ENCODE measurements at regions not wholly inside any gene's neighbourhood (a gene's known extent, or its start where the extent isn't known, plus 50 kb on each side); places are given as distances from the start of the nearest gene placed in this dataset.

DNA sequence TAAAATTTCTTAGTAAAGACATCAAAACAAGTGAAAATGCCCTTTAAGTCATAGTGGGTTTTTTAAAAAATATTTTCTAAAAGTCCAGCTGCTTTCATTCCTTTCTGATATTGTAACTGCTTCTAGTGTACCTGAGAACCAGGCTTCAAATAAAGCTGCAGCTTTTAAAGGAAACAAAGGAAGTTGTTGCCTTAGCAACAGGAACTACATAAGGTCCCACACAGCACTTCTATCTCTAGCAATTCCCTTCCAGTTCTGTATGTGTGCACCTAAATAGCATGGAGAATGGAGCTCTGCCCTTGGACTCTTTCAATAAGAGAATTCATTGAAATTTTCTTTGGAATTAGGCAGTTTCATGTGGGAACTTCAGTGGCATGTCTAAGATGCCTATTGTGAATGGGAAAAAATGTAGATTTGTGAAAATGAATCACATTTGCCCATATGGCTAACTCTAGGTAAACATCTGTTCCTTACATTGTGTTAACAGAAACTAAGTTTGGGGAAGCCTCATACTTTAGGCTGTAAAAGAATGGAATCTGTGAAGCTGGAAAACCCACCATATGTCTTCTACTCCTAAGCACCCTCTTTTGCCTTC is 206.4 kb downstream of the KIF2B start:
- peaks cover 7% of the 10 kb centered on the region for H3K9me3 Mint-ChIP-seq
- no peaks in the 10 kb centered on the region for H3K36me3 Mint-ChIP-seq (ENCODE audit: low read depth)
- H3K4me3 Mint-ChIP-seq: no peak overlapping the region
- H3K4me1 Mint-ChIP-seq: no peaks in the 10 kb centered on the region
- no peak for DNase-seq
- H3K27me3 Mint-ChIP-seq: no peaks in the 10 kb centered on the region
- CTCF ChIA-PET: no interaction called here
- POLR2A ChIA-PET: no interaction called here
- H3K27ac Mint-ChIP-seq: no peak overlapping the region

DNA sequence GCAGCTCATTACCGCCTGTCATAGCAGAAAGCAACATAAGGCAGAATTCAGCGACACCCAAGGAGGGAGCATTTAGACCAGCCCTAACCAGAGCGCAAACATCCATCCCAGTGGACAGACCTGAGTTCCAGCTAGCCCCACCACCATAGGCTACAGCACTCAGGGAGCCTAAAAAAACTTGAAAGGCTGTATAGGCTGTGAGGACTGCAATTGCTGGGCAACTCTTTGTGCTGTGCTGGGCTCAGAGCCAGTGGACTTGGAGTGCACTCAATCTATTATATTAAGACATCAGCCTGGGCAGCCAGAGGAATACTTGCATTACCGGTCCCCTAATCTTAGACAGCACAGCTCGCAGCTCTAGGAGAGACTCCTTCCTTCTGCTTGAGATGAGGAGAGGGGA is 207.3 kb downstream of the KIF2B start:
- Mint-ChIP-seq H3K36me3 (ENCODE audit: low read depth) (no peaks in the 10 kb centered on the region), H3K4me1 (no peaks in the 10 kb centered on the region), H3K9me3 (peaks cover 11% of the 10 kb centered on the region), H3K27ac (no peak overlapping the region), H3K27me3 (no peaks in the 10 kb centered on the region), H3K4me3 (no peak overlapping the region)
- POLR2A ChIA-PET: no interaction called here
- CTCF ChIA-PET: no interaction called here
- DNase-seq: no peak

DNA sequence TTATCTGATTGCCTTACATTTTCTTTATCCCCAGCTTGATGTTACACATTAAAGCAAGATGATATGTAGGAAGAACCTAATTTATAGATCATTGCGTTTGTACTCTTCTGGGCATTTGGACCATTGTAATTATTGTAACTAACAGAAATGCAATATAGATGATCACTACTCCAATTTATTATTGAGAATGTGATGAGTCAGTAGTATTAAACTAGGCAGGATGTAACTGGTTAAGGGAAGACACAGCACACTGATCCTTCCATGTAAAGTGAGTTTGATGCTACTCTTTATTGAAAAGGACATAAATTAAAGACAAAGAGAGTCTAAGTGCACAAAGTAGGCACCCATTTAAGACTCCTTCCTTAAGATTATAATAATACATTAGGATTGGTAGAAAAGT is 223.8 kb downstream of the KIF2B start:
- no peaks in the 10 kb centered on the region for H3K4me1 Mint-ChIP-seq
- POLR2A ChIA-PET: no interaction called here
- no peak overlapping the region for H3K27ac Mint-ChIP-seq
- CTCF ChIA-PET: no interaction called here
- H3K27me3 Mint-ChIP-seq: no peaks in the 10 kb centered on the region
- H3K9me3 Mint-ChIP-seq: peaks cover 14% of the 10 kb centered on the region
- no peak for DNase-seq
- H3K36me3 Mint-ChIP-seq (ENCODE audit: low read depth): no peaks in the 10 kb centered on the region
- H3K4me3 Mint-ChIP-seq: no peak overlapping the region

DNA sequence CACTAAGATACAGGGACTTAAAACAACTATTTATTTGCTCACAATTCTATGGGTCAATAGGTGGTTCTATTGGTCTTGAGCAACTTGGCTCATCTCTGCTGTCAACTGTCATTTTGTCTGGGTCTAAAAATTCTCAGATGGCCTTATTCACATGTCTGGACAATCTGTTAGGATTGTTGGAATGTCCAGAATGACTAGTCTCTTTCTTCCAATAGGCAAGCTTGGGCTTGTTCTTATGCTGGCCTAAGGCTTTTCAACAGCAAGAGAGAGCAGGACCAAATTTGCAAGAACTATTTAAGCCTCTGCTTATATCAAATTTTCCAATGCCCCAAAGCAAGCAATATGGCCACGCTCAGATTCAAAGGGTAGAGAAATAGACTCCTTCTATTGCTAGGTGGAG is 240.9 kb downstream of the KIF2B start:
- no peak overlapping the region for H3K4me3 Mint-ChIP-seq
- H3K4me1 Mint-ChIP-seq: no peaks in the 10 kb centered on the region
- H3K36me3 Mint-ChIP-seq (ENCODE audit: low read depth): no peaks in the 10 kb centered on the region
- no peaks in the 10 kb centered on the region for H3K27me3 Mint-ChIP-seq
- H3K27ac Mint-ChIP-seq: no peak overlapping the region
- DNase-seq: no peak
- ChIA-PET POLR2A (no interaction called here), CTCF (no interaction called here)
- H3K9me3 Mint-ChIP-seq: peaks cover 12% of the 10 kb centered on the region

DNA sequence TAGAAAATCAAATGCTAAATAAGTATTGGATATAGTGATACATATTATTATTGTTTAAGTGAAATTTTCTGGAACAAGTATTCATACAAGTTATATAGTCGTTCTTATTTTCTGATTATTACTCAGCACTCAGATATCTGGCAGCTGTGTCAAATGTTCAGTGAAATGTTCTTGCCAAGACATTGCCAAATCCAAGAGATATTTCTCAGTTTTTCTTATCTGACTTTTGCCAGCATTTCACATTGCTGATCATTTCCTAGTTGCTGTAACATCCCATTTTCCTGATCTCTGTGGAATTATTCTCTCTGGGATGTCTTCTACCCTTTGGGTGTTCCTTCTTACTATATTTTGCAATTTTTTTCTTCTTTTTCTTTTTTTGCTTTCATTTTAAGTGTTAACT is 262.3 kb downstream of the KIF2B start:
- peaks cover 7% of the 10 kb centered on the region for H3K9me3 Mint-ChIP-seq

DNA sequence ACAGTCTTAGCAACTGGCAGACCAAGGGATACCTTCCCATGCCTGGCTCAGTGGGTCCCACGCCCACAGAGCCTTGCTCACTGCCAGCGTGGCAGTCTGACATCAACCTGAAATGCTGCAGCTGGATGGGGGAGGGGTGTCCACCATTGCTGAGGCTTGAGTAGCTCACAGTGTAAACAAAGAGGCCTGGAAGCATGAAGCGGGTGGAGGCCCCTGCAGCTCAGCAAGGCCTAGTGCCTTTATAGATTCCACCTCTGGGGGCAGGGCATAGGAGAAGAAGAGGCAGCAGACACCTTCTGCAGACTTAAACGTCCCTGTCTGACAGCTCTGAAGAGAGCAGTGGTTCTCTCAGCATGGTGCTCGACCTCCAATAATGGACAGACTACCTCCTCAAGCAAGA is 263.2 kb downstream of the KIF2B start:
- H3K36me3 Mint-ChIP-seq (ENCODE audit: low read depth): no peaks in the 10 kb centered on the region
- peaks cover 7% of the 10 kb centered on the region for H3K9me3 Mint-ChIP-seq
- POLR2A ChIA-PET: no interaction called here
- H3K27ac Mint-ChIP-seq: no peak overlapping the region
- H3K4me1 Mint-ChIP-seq: no peaks in the 10 kb centered on the region
- no peak for DNase-seq
- no peak overlapping the region for H3K4me3 Mint-ChIP-seq
- no peaks in the 10 kb centered on the region for H3K27me3 Mint-ChIP-seq
- CTCF ChIA-PET: no interaction called here

More for the DNA sequence above, 262.3 kb downstream of the KIF2B start:
- Mint-ChIP-seq H3K4me1 (no peaks in the 10 kb centered on the region), H3K4me3 (no peak overlapping the region), H3K27me3 (no peaks in the 10 kb centered on the region), H3K36me3 (ENCODE audit: low read depth) (no peaks in the 10 kb centered on the region), H3K27ac (no peak overlapping the region)
- no peak for DNase-seq
- ChIA-PET POLR2A (no interaction called here), CTCF (no interaction called here)

DNA sequence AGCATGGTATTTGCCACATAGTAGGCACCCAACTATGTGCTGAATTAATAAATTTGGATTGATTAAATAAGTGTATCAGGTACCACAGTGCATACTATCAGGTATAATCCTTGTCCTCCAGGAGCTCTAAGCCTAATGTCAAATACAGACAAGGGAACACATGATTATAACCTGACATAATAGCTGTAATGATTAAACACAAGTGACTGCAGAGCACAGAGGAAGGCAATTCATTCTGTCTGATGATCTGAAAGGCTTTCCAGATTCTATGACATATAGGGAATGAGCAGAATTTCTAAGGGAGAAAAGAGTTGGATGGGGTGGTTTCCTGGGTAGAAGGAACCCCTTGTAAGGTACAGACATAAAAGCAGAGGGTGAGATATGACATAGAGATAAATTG is 273.5 kb downstream of the KIF2B start:
- no peak for DNase-seq
- ChIA-PET POLR2A (no interaction called here), CTCF (no interaction called here)
- no peaks in the 10 kb centered on the region for H3K36me3 Mint-ChIP-seq (ENCODE audit: low read depth)
- no peaks in the 10 kb centered on the region for H3K4me1 Mint-ChIP-seq
- no peak overlapping the region for H3K4me3 Mint-ChIP-seq
- peaks cover 7% of the 10 kb centered on the region for H3K9me3 Mint-ChIP-seq
- H3K27ac Mint-ChIP-seq: no peak overlapping the region
- H3K27me3 Mint-ChIP-seq: no peaks in the 10 kb centered on the region

DNA sequence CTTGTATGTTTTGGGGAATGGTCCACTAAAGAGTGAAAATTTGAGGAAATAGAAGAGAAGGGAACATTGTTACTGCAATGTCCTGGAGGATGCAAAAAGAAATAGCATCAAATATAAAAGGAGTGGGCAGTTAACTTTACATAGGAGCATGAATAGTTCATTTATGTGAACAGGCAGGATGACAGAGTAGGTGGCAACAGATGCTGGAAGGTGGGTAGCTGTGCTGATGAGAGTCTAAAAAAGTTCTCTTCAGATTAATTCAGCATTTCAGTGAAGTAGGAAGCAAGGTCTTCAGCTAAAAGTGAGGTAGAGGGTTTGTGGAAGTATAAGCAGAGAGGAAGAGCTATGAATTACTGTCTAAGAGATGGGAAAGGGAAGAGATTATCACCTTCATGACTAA is 276.5 kb downstream of the KIF2B start:
- no peak overlapping the region for H3K27ac Mint-ChIP-seq
- POLR2A ChIA-PET: no interaction called here
- no peaks in the 10 kb centered on the region for H3K4me1 Mint-ChIP-seq
- CTCF ChIA-PET: no interaction called here
- peaks cover 11% of the 10 kb centered on the region for H3K9me3 Mint-ChIP-seq
- no peaks in the 10 kb centered on the region for H3K36me3 Mint-ChIP-seq (ENCODE audit: low read depth)
- no peak overlapping the region for H3K4me3 Mint-ChIP-seq
- no peak for DNase-seq
- H3K27me3 Mint-ChIP-seq: no peaks in the 10 kb centered on the region

DNA sequence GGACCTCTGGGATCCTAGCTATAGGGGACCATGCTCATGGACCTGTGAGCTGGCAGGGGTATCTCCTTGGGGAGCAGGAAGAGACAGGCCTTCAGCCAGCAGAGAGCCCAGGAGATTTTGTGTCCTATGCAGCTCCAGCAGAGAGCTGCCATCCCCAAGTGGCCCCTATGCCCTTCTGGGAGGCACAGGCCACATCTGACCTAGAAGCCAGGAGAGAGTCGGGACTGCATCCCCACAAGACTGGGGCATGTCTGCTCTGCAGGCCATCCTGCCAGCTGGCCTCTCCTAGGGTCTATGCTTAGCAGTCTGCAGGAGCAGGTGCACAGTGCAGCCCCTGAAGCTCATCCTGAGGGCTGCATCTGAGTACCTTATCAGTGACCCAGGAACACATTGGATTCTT is 279.5 kb downstream of the KIF2B start:
- Mint-ChIP-seq H3K36me3 (ENCODE audit: low read depth) (no peaks in the 10 kb centered on the region), H3K4me3 (no peak overlapping the region), H3K9me3 (peaks cover 18% of the 10 kb centered on the region), H3K4me1 (no peaks in the 10 kb centered on the region), H3K27me3 (no peaks in the 10 kb centered on the region), H3K27ac (no peak overlapping the region)
- ChIA-PET CTCF (no interaction called here), POLR2A (no interaction called here)
- no peak for DNase-seq

DNA sequence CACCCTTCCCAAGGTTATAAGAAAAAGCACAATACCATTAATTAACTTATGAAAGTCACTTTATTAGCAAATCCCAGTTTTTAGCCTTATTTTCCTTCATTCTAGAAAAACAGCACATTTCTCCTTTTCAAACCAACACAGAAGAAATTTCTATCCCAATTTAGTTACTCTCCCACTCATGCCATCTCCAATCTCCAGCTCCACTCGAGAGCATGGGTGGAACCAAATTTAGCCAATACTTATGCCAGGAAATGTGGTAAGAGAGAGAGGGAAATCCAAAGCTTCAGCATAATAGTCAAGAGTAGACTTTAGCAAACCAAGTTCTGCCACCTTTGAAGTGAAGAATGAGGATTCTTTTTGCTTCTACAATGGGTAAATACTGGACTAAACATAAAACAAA is 288.8 kb downstream of the KIF2B start:
- no peak overlapping the region for H3K4me3 Mint-ChIP-seq
- ChIA-PET POLR2A (no interaction called here), CTCF (no interaction called here)
- H3K27me3 Mint-ChIP-seq: no peaks in the 10 kb centered on the region
- no peaks in the 10 kb centered on the region for H3K4me1 Mint-ChIP-seq
- H3K27ac Mint-ChIP-seq: no peak overlapping the region
- H3K36me3 Mint-ChIP-seq (ENCODE audit: low read depth): no peaks in the 10 kb centered on the region
- peaks cover 5% of the 10 kb centered on the region for H3K9me3 Mint-ChIP-seq
- DNase-seq: no peak

DNA sequence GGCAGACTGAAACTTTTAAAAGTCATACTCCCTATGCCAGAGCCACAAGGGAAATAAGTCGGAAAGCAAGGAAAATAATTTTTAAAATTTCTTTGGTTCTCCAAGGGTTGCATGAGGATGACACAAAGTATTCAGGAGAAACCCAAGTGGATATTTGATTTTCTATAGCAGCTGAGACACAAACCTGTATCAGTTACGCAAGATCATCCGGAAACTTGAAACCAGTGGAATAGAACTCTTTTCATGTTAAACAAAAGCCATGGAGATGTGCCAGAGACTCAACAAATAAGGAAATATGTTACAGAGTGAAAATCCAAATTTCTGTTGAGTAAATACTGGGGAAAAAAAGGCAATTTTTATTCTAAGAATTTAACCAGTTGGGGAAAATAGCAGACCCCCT is 294.7 kb downstream of the KIF2B start:
- DNase-seq: no peak
- no peaks in the 10 kb centered on the region for H3K27me3 Mint-ChIP-seq
- H3K27ac Mint-ChIP-seq: no peak overlapping the region
- peaks cover 3% of the 10 kb centered on the region for H3K9me3 Mint-ChIP-seq
- ChIA-PET CTCF (no interaction called here), POLR2A (no interaction called here)
- H3K4me1 Mint-ChIP-seq: no peaks in the 10 kb centered on the region
- H3K4me3 Mint-ChIP-seq: no peak overlapping the region
- H3K36me3 Mint-ChIP-seq (ENCODE audit: low read depth): no peaks in the 10 kb centered on the region

DNA sequence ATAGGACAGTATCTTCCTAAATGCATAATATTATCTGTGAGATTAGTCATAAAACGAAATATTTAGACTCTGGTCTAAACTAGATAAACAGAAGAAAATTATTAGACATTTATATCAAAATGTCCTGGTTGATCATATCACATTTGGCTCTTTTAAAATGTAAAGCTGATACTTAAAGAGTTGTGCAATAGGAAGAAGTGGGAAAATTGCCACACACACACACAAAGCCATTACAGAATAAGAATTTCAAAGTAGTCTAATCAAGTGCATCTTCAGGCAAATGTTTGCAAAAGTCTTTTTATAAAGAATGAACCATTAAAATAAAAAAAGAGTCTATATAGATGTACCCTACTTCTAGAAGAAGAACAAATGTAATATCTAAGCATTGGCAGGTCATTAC is 301.7 kb downstream of the KIF2B start:
- H3K4me1 Mint-ChIP-seq: no peaks in the 10 kb centered on the region
- no peaks in the 10 kb centered on the region for H3K27me3 Mint-ChIP-seq
- no peaks in the 10 kb centered on the region for H3K36me3 Mint-ChIP-seq (ENCODE audit: low read depth)
- ChIA-PET POLR2A (no interaction called here), CTCF (no interaction called here)
- peaks cover 13% of the 10 kb centered on the region for H3K9me3 Mint-ChIP-seq
- no peak overlapping the region for H3K4me3 Mint-ChIP-seq
- H3K27ac Mint-ChIP-seq: no peak overlapping the region
- DNase-seq: no peak

DNA sequence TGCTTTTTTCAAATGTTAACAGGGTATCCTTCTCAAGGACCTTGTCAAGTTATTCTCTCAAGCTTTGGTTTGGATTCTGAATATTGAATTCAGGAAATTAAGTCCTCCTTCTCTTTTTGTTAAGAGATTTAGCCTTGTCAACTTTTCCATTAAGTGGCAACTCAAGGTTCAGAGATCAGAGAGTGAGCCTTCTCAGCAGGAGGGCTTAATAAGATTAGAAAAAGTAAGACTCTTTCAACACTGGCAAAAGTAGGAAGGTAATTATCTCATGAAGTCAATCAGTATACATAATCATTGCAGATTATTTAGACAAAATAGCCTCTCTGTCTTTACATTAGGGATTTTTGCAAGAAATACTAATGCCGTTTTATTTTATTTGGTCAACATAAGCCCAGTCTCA is 330.7 kb downstream of the KIF2B start:
- Mint-ChIP-seq H3K9me3 (peaks cover 2% of the 10 kb centered on the region), H3K27ac (no peak overlapping the region), H3K4me1 (no peaks in the 10 kb centered on the region), H3K4me3 (no peak overlapping the region), H3K27me3 (no peaks in the 10 kb centered on the region), H3K36me3 (ENCODE audit: low read depth) (no peaks in the 10 kb centered on the region)
- CTCF ChIA-PET: no interaction called here
- no peak for DNase-seq
- POLR2A ChIA-PET: no interaction called here

DNA sequence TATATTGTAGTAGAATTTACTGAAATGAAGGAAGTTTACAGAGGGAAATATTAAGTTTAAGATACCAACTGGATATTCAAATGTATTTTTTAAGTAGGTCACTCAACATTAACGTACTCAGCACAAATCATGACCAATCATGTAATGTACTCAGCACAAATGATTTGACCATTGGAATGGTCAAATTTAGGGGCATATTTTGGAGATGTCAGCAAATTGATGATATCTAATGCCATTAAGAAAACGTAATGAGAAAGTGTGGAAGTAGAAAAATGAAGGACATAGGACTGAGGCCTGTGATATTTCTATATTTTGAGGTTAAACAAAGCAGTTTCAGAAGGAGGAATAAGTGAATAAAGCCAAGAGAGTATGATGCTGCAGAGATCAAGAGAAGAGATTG is 334.8 kb downstream of the KIF2B start:
- ChIA-PET POLR2A (no interaction called here), CTCF (no interaction called here)
- H3K36me3 Mint-ChIP-seq (ENCODE audit: low read depth): no peaks in the 10 kb centered on the region
- H3K9me3 Mint-ChIP-seq: peaks cover 2% of the 10 kb centered on the region
- DNase-seq: no peak
- H3K27ac Mint-ChIP-seq: no peak overlapping the region
- no peak overlapping the region for H3K4me3 Mint-ChIP-seq
- H3K27me3 Mint-ChIP-seq: no peaks in the 10 kb centered on the region
- no peaks in the 10 kb centered on the region for H3K4me1 Mint-ChIP-seq

All from activated CD4-positive, alpha-beta memory T cell treated with anti-CD3 and anti-CD28 coated beads, Interleukin-2, amount 10 ng/mL, durations not matched to agents 7 days and 5 days (primary cell).